ENCODE measurements at regions not wholly inside any gene's neighbourhood (a gene's known extent, or its start where the extent isn't known, plus 50 kb on each side); places are given as distances from the start of the nearest gene placed in this dataset.
A peak's percentile ranks its signal among the peaks of the same experiment; 100 is the strongest.

DNA sequence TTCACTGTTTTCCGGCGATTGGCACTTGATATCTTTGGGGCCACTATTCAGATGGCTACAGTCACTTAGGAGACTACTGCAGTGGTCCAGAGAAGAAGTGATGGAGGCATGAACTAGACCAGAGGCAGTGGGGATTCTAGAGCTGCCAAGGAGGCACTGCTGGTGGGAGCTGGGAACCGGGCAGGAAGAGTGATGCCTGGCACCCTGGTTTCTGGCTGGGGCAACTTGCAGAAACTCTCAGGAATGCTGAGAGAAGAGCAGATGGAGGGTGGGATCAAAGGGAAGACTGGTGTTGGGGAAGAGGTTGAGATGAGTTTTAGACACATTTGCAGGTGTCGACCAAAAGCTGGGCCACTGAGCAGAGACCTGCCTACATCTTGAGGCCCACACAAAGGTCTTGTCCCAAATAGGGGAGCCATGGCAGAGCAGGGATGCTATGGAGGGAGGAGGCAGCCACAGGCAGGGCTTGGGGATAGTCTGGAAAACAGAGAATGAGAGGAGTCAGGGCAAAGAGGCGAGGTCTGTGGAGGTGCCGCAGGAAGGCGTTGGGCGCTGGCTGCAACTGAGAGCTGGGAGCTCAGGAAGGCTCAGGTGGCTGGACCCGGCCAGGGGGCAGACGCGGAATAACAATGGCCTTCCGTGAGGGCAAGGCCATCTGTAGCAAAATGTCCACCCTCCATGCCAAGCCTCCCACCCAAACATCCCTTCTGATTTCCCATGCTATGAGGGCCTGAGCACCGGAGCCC, 118.9 kb downstream of the TOMM20 start:
- no peak for DNase-seq (ENCODE audit: low spot score)

- no peak for DNase-seq (ENCODE audit: low spot score)
Measured at GRCh38 chr1:235009074-235009473, 119.6 kb downstream of the TOMM20 start.

- no peak for DNase-seq (ENCODE audit: low spot score)
Measured at GRCh38 chr1:235008239-235008638, 120.4 kb downstream of the TOMM20 start.

DNA sequence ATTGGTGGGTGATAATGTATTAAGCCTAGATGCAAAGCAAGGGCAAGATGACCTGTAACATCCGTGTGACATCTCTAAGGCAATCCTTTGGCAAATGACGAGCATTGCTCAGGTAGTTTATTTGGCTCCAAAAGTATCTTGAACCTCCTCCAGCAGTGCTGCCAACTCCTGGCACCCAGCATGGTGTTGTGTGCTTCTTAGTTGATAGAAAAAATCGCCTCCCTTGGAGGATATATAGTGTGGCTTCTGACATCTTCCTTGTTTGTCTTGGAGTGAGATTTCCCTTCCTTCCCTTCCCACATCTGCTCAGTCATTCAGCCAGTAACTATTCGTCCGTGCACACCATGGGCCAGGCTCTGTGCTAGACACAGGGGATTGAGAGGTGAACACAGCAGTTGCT, 121.8 kb downstream of the TOMM20 start:
- no peak for DNase-seq (ENCODE audit: low spot score)

DNA sequence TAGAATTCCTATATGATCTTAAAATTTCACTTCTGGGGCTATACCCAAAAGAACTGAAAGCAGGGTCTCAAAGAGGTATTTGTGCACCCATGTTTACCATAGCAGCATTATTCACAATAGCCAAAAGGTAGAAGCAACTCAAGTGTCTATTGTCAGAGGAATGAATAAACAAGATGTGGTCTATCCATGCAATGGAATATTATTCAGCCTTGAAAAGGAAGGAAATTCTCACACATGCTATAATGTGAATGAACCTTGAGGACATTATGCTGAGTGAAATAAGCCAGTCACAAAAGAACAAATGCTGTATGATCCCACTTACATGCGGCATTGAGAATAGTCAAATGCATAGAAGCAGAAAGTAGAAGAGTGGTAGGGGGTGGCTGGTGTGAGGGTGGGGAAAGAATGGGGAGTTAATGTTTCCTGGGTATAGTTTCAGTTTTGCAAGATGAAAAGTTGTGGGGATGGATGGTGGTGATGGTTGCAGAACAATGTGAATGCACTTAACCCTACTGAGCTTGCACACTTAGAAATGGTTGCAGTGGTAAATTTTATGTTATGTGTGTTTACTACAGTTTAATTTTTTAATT, 122.4 kb downstream of the TOMM20 start:
- DNase-seq (ENCODE audit: low spot score), result no peak

DNA sequence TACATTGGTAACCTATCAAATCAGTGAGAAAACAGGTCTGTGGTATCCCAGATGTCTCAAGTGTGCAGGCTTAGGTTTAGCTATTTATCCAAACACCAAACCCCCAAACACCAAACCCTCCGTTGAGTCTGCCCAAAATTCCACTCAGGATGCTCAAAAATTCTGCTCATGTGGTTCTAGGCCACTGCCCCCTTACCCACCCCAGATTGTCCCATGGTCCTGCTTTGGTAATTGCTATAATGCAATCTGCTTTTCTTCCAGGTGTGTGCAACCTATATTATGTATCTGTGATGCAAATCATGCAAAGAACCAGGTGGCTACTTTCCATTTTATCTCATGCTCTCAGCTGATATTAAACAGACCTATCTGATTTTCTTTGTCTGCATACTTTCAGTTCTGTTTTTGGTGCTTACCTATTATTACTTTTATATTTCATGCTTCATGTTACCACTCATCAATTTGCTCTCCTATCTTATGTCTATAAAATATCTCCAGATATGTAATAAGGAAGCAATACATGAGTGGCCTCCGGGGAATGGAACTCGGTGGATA, 123.7 kb downstream of the TOMM20 start:
- no peak for DNase-seq (ENCODE audit: low spot score)

GRCh38 chr1:235004276-235004675, 124.4 kb downstream of the TOMM20 start:
- no peak for DNase-seq (ENCODE audit: low spot score)

DNA sequence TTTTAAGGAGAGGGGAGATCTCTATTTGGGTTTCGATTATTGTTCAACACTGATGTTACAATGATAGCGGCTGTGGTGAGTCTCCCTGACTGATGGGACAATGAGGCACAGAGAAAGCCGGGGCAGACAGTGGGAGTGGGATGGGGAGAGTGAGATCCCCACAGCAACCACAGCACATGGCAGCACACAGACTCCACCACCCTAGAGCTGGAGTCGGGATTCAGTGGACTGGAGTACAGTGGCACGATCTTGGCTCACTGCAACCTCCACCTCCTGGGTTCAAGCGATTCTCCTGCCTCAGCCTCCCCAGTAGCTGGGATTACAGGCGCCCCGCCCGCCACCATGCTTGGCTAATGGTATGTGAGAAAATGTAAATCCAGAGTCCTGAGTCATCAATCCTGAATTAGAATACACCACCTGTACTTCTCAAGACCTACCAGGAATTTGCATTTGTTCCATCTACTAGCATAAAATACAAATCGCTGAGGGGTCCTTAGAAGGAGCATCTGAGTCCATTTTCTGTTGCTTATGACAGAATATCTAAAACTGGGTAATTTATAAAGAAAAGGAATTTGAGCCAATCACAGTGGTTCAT, 125.8 kb downstream of the TOMM20 start:
- no peak for DNase-seq (ENCODE audit: low spot score)

GRCh38 chr1:234999513-234999940, 129.1 kb downstream of the TOMM20 start:
- no peak for DNase-seq (ENCODE audit: low spot score)

GRCh38 chr1:234997896-234998741, 130.5 kb downstream of the TOMM20 start:
- DNase-seq (ENCODE audit: low spot score), result peak; percentile 61

- DNase-seq (ENCODE audit: low spot score), result peak; percentile 96
Measured at GRCh38 chr1:234997201-234997895, 131.3 kb downstream of the TOMM20 start.

- DNase-seq (ENCODE audit: low spot score), result no peak
Measured at GRCh38 chr1:234996245-234996757, 132.3 kb downstream of the TOMM20 start.

GRCh38 chr1:234994436-234995295, 134.0 kb downstream of the TOMM20 start:
- DNase-seq (ENCODE audit: low spot score), result no peak

- no peak for DNase-seq (ENCODE audit: low spot score)
Measured at GRCh38 chr1:234992065-234992464, 136.6 kb downstream of the TOMM20 start.

GRCh38 chr1:234990874-234991801, 137.5 kb downstream of the TOMM20 start:
- DNase-seq (ENCODE audit: low spot score), result no peak

DNA sequence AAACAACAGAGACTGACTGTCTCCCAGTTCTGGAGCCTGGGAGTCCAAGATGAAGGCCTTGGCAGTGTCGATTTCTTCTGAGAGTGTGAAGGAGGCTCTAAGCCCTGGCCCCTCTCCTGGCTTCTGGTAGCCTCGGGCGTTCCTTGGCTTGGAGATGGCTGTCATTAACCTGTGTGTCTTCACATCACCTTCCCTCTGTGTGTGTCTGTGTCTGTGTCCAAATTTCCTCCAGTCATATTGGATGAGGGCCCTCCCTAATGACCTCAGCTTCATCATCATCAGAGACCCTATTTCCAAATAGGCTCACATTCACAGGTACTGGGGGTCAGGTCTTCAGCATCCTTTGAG, 138.3 kb downstream of the TOMM20 start:
- no peak for DNase-seq (ENCODE audit: low spot score)

GRCh38 chr1:234989479-234990327, 138.9 kb downstream of the TOMM20 start:
- no peak for DNase-seq (ENCODE audit: low spot score)

GRCh38 chr1:234989019-234989418, 139.6 kb downstream of the TOMM20 start:
- no peak for DNase-seq (ENCODE audit: low spot score)

All from AG08395 (cell line).